Activated T-cell treated with anti-CD3 and anti-CD28 coated beads, Interleukin-2, amount 50 U/mL, for 72 hours (primary cell): ENCODE measurements at regions not wholly inside any gene's neighbourhood (a gene's known extent, or its start where the extent isn't known, plus 50 kb on each side); places are given as distances from the start of the nearest gene placed in this dataset.

Experiments used
- ATAC-seq, 2 donors: fragments of 150-1000 bp; cut with Tn5 transposase; replicated peaks in 1 of 2; 2 replicates each; pipeline ENCODE4 v1.10.0; 2021; ENCODE audit warnings: moderate library complexity in 2 of 2, mild to moderate bottlenecking in 1 of 2
- DNase-seq, 2 donors: peaks; one replicate each; pipeline ENCODE4 v3.0.0; 2021 to 2022; ENCODE audit warnings: mixed read lengths in 1 of 2
- H3K27ac Mint-ChIP-seq: one replicate; pipeline ENCODE4 v1.8.0; 2022; ENCODE audit warnings: mild to moderate bottlenecking, moderate library complexity, mixed read lengths
- H3K27me3 Mint-ChIP-seq: one replicate; pipeline ENCODE4 v1.8.0; 2022; ENCODE audit warnings: low read depth, mixed read lengths
- H3K36me3 Mint-ChIP-seq, 2 donors: one replicate each; pipeline ENCODE4 v1.8.0; 2022; ENCODE audit warnings: mixed read lengths in 2 of 2, mild to moderate bottlenecking in 1 of 2; ENCODE audit not compliant: insufficient read depth in 2 of 2
- H3K4me1 Mint-ChIP-seq: one replicate; pipeline ENCODE4 v1.8.0; 2022; ENCODE audit warnings: low read depth, mixed read lengths
- H3K4me3 Mint-ChIP-seq, 2 donors: one replicate each; pipeline ENCODE4 v1.8.0; 2022; ENCODE audit warnings: mild to moderate bottlenecking in 2 of 2, mixed read lengths in 2 of 2, moderate library complexity in 2 of 2
- H3K9me3 Mint-ChIP-seq, 2 donors: one replicate each; pipeline ENCODE4 v1.8.0; 2022; ENCODE audit warnings: mixed read lengths in 2 of 2

DNA sequence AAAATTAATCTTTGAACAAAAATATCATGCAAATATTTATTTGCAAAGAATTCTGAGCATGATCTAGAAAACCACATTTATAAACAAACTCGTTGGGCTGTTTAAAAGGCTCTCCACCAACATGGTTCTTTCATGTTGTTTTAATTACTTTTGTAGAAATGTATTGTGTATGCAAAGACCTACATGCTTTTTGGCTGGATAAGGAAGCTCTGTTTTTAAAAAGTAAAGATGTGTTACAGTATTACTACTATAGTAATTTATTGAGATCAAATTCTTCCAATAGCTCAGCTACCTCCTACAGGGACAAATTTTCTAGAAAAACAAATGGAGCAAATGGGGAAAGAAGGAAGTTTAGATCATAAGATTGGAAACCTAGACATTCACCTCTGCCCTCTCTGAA lies 177.5 kb upstream of the TTC29 start:
- Mint-ChIP-seq H3K4me3 (no peak overlapping the region), H3K27ac (no peak overlapping the region), H3K4me1 (no peaks in the 10 kb centered on the region), H3K36me3 (no peaks in the 10 kb centered on the region), H3K27me3 (peaks cover 6% of the 10 kb centered on the region), H3K9me3 (peaks cover 0 to 5% of the 10 kb centered on the region in 2 donors)
- DNase-seq (no peak), ATAC-seq (no peak)

DNA sequence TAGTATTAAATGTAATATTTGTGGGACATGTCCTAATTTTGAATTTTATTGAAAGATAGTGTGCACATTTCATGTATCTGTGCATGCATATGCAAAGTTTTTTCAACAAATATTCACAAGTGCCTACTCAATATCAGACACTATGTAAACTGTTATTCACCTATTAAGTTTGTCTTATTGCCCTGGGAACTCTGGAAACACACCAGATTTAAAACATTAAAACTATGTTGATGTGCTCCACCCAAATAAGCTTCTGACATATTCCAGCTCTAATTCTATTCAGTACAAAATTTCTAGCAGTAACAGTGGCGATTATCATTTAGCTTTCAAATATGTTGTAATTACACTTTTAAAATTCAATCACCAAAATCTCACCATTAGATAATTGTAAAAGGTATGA lies 183.1 kb upstream of the TTC29 start:
- H3K4me1 Mint-ChIP-seq: no peaks in the 10 kb centered on the region
- DNase-seq (no peak), ATAC-seq (no peak)
- no peaks in the 10 kb centered on the region for H3K36me3 Mint-ChIP-seq
- peaks cover 0 to 5% of the 10 kb centered on the region in 2 donors for H3K9me3 Mint-ChIP-seq
- H3K4me3 Mint-ChIP-seq: no peak overlapping the region
- H3K27ac Mint-ChIP-seq: no peak overlapping the region
- H3K27me3 Mint-ChIP-seq: peaks cover 6% of the 10 kb centered on the region

DNA sequence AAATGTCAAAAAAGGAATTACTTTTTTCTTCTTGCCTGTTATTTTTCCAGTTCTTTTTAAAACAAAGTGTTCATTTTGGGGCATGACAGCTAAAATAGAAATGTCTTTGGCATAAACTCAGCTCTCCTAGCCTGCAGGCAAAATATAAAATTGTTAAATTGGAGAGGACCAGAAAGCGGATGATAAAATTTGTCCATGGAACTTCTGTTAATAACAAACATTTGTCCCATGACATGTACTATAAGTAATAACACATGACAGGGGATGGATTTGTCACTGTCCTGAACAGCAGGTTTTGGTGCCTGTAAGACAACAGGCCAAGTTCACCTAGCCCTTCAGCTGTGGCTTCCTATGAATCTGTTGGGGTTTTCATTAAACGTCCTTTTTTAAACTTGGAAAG lies 184.0 kb upstream of the TTC29 start:
- ATAC-seq: no peak
- no peaks in the 10 kb centered on the region for H3K4me1 Mint-ChIP-seq
- H3K4me3 Mint-ChIP-seq: no peak overlapping the region
- DNase-seq: no peak
- H3K36me3 Mint-ChIP-seq: no peaks in the 10 kb centered on the region
- H3K9me3 Mint-ChIP-seq: peaks cover 0 to 5% of the 10 kb centered on the region in 2 donors
- no peak overlapping the region for H3K27ac Mint-ChIP-seq
- H3K27me3 Mint-ChIP-seq: peaks cover 6% of the 10 kb centered on the region

DNA sequence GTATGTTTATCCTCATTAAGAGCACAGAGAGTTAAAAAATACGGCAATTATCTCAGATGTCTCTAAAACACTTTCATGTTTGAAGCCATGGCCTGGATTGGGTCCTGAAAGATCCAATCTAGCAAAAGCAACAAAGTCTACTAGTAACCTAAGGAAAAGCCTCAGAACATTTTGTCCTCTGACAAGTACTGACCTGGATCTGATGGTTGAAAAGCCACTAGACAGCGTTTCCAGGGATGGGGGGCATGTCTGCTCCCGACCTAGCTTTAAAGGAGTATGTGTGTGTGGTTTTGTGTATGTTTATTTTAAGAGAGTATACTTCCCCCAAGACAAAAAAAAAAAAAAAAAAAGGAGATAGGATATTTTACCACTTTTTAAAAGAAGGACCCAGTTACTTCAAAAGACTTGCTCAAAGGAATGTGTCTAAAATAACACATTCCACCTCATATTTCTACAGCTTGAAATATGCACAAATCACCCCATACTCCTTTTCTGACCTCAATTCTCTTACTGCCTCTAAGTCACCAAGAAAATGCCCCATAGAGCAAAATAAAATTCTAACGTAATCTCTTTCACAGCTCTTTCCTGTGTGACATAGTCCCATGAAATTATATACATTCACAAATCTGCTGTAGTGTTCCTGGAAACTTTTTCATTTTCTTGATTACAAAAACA lies 189.0 kb upstream of the TTC29 start:
- H3K27me3 Mint-ChIP-seq: peaks cover 7% of the 10 kb centered on the region
- ATAC-seq (no peak), DNase-seq (no peak)
- H3K27ac Mint-ChIP-seq: no peak overlapping the region
- H3K36me3 Mint-ChIP-seq: no peaks in the 10 kb centered on the region
- no peak overlapping the region for H3K4me3 Mint-ChIP-seq
- H3K4me1 Mint-ChIP-seq: no peaks in the 10 kb centered on the region
- no peaks in the 10 kb centered on the region for H3K9me3 Mint-ChIP-seq

DNA sequence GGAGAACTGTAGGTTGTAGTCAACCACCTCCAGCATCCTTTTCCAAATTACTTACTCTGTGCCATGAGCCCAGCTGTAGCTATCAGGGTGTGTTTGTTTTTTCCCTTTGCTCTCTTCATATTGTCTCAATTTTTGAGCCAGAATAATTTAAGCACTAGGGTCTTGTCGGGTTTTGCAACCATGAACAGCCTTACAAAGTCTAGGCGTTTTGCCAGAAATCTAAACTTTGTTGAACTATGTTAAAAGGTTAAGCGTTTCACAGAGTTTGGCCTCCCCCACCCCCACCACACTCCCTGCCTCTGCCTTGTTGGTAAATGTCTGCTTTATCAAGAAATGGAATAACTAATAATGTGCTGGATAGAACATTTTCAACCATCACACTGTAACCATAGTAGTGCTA lies 190.6 kb upstream of the TTC29 start:
- no peaks in the 10 kb centered on the region for H3K36me3 Mint-ChIP-seq
- H3K9me3 Mint-ChIP-seq: no peaks in the 10 kb centered on the region

DNA sequence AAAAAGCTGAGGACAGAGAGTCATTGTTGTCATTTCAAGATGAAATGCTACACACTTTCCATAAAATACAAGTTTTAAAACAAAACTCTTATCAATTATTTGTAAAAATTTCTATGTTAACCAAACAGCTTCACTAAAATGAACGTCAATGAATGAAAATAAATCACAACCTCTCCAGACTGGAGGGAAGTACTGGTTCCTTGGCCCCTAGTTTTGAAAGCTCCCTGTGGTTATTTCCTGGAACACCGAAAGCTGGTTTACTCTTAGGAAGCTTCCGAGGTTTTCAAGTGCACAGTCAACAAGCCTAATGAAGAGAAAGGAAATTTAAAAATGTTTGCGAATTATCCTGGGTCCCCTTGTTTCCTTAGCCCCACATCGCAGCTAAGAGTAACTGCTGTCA lies 191.1 kb upstream of the TTC29 start:
- Mint-ChIP-seq H3K4me3 (no peak overlapping the region), H3K9me3 (no peaks in the 10 kb centered on the region), H3K27me3 (peaks cover 7% of the 10 kb centered on the region), H3K27ac (no peak overlapping the region), H3K36me3 (no peaks in the 10 kb centered on the region), H3K4me1 (no peaks in the 10 kb centered on the region)
- ATAC-seq: no peak
- no peak for DNase-seq

More for the DNA sequence above, 190.6 kb upstream of the TTC29 start:
- DNase-seq (no peak), ATAC-seq (no peak)
- H3K27ac Mint-ChIP-seq: no peak overlapping the region
- no peaks in the 10 kb centered on the region for H3K4me1 Mint-ChIP-seq
- H3K4me3 Mint-ChIP-seq: no peak overlapping the region
- peaks cover 7% of the 10 kb centered on the region for H3K27me3 Mint-ChIP-seq

DNA sequence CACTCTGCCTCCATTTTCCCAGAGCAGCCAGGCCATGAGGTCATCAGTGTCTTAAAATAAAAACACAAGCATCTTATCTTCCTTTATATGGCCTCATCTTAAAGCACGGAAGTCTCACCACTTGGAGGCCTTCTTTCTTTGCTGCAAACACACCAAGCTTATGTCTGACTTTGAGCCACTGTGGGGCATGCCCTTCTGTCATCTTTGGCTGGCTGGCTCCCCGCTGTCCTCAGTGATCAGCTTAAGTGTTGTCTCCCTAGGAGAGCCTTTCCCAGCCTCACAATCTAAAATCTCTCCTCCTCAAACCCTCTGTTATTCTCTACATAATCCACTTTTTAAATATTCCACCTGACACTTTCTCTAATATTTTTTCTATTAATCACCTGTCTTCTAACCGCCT lies 191.6 kb upstream of the TTC29 start:
- ATAC-seq (no peak), DNase-seq (no peak)
- Mint-ChIP-seq H3K4me1 (no peaks in the 10 kb centered on the region), H3K36me3 (no peaks in the 10 kb centered on the region), H3K27ac (no peak overlapping the region), H3K9me3 (no peaks in the 10 kb centered on the region), H3K27me3 (peaks cover 7% of the 10 kb centered on the region), H3K4me3 (no peak overlapping the region)

DNA sequence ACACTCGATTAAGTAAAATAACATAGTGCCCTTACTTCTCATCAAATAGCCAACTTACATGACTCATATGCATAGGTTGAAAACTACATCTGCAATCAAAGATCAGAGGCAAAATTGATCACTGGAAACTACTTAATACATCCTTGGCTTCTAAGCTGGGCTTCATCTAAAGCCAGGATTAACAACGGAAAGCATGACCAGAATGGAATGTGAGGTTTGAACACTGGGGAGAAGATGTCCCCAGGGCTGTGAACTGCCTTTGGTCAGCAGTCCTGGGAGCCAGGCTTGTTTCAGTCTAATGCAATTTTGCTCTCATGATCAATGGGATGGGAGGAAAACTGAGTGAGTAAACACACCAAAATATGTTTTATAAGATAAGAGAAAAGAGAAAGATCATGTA lies 192.5 kb upstream of the TTC29 start:
- no peak overlapping the region for H3K27ac Mint-ChIP-seq
- H3K4me1 Mint-ChIP-seq: no peaks in the 10 kb centered on the region
- no peaks in the 10 kb centered on the region for H3K36me3 Mint-ChIP-seq

DNA sequence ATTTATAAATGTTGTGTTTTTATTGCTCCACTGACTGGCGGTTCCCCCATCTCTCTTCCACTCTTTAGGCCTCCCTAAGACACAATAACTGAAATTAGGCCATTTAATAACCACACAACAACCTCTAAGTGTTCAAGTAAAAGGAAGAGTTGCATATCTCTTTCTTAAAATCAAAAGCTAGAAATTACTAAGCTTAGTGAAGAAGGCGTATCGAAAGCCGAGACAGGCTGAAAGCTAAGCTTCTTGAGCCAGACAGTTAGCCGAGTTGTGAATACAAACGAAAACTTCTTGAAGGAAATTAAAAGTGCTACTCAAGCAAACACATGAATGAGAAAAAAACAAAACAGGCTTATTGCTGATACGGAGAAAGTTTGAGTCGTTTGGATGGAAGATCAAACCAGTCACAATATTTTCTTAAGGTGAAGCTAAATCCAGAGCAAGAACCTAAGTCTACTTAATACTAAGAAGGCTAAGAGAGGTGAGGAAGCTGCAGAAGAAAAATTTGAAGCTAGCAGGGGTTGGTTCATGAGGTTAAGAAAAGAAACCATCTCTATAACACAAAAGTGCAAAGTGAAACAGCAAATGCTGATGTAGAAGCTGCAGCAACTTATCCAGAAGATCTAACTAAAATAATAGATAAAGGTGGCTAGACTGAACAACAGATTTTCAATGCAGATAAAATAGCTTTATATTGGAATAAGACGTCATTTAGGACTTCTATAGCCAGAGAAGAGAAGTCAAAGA lies 194.0 kb upstream of the TTC29 start:
- Mint-ChIP-seq H3K27ac (no peak overlapping the region), H3K4me3 (peak overlapping the region in 1 of 2 donors; percentile 9)
- ATAC-seq: peak in 1 of 2 donors; percentile 33

More for the DNA sequence above, 192.5 kb upstream of the TTC29 start:
- Mint-ChIP-seq H3K9me3 (no peaks in the 10 kb centered on the region), H3K4me3 (no peak overlapping the region), H3K27me3 (peaks cover 7% of the 10 kb centered on the region)
- DNase-seq (no peak), ATAC-seq (no peak)

DNA sequence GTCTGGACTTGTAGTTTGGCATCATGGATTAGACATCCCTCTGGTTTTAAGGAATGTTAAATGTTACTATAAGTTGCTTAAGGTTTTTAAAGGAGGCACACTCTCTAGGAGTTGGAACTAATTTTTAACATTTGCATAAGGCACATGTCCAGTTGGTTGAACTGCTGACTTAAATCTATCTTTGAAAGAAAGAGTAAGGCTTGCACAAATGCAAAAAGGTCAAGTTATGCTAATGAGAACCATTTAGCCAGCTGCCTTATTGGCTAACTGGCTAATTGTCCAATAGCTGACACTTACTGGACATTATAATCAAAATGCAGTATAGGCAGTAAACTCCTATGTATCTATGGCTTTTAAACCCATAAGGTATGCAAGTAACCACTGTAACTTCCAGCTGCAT lies 206.1 kb upstream of the TTC29 start:
- H3K4me1 Mint-ChIP-seq: no peaks in the 10 kb centered on the region
- H3K9me3 Mint-ChIP-seq: no peaks in the 10 kb centered on the region
- H3K27ac Mint-ChIP-seq: no peak overlapping the region
- ATAC-seq (no peak), DNase-seq (no peak)
- H3K27me3 Mint-ChIP-seq: peaks cover 21% of the 10 kb centered on the region
- no peak overlapping the region for H3K4me3 Mint-ChIP-seq
- no peaks in the 10 kb centered on the region for H3K36me3 Mint-ChIP-seq

More for the DNA sequence above, 194.0 kb upstream of the TTC29 start:
- DNase-seq: no peak
- Mint-ChIP-seq H3K27me3 (peaks cover 7% of the 10 kb centered on the region), H3K36me3 (no peaks in the 10 kb centered on the region), H3K4me1 (no peaks in the 10 kb centered on the region), H3K9me3 (no peaks in the 10 kb centered on the region)

DNA sequence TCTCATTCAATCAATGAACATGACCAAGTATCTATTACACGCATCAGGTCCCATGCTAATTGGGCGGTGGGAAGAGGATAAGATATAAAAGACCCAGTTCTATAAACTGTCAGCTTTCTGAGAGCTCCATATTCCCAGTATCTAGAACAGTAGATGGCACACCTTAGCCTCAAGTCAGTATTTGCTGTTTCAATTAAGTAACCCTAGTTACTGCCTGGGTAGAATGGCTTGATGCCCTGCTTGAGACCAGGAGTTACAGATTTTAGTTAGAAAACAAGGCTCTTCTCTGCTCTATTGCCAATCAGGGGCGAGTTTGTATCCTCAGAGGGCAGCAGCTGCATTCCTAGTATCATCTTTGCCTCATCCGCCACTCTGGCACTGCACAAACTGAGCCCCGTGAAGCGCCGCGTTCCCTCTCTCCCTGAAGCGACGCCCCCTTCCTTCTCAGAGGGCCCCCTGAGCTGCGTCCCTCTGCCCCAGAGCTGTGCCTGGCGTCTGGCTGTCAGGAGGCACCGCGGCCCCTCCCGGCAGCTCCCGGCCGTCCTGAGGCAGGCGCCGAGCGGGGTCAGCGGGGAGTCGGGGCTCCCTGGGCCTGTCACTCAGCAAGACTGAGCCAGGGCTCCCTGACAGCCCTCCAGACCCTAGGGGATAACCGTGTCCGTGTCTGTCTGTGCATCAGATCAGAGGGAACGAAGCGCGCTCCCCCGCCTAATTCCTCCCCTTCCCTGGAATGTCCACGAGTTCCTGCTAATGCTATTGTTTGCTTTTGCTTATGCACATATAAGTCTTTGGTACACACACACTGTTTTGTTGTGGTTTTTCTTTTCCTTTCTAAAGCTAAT lies 212.4 kb upstream of the TTC29 start:
- peak; percentile 22 to 28 for ATAC-seq
- Mint-ChIP-seq H3K4me3 (peak overlapping the region in 1 of 2 donors; percentile 31), H3K36me3 (no peaks in the 10 kb centered on the region), H3K27ac (no peak overlapping the region), H3K27me3 (peaks cover 33% of the 10 kb centered on the region), H3K4me1 (no peaks in the 10 kb centered on the region), H3K9me3 (no peaks in the 10 kb centered on the region)
- DNase-seq: no peak

DNA sequence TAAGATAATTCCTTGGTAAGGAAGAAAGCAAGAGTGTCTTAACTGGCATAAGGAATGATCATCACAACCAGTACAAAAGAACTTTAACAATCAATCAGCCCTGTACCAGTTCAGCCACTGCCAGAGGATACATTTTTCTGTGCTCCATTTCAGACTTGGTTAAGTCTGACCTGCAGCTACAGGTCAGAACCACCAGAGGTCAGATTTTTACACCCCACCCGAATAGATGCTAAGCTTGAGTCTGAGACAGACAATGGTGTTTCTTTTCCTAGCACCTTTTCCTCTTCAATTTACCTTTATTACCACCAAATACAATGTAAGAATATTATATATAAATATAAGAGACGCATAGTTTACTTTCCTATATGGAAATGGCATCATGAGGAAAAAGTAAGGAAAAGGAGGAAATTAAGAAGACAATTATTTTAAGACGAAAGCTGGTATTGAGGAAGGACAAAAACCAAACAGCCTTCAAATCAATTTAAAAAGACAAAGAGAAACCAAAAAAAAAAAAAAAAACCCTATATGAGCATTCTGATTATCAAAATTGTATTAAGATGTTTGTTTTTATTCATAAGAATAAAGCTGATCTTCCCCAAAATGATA lies 215.3 kb upstream of the TTC29 start:
- no peaks in the 10 kb centered on the region for H3K9me3 Mint-ChIP-seq
- H3K27ac Mint-ChIP-seq: no peak overlapping the region
- no peak overlapping the region for H3K4me3 Mint-ChIP-seq
- H3K4me1 Mint-ChIP-seq: no peaks in the 10 kb centered on the region
- no peaks in the 10 kb centered on the region for H3K36me3 Mint-ChIP-seq
- no peak for DNase-seq
- peak; percentile 53 to 59 for ATAC-seq
- H3K27me3 Mint-ChIP-seq: peaks cover 33% of the 10 kb centered on the region

DNA sequence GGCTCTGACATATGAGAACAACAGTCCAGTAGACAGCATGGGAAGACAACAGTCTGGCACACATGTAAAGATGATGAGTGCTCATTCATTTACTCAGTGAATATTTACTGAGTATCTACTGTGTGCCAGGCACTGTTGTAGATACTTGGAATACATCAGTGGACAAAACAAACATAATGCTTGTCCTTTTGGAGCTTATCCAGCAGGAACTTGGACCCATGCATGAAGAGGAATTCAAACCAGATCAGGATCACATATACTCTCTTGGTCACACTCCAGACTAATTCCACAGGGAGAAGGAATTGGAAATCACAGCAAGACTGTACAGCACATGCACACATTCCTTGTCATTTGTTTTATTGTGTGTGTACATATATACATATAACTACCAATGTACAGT lies 217.6 kb upstream of the TTC29 start:
- H3K4me1 Mint-ChIP-seq: no peaks in the 10 kb centered on the region
- no peak overlapping the region for H3K27ac Mint-ChIP-seq
- H3K9me3 Mint-ChIP-seq: no peaks in the 10 kb centered on the region
- no peak overlapping the region for H3K4me3 Mint-ChIP-seq
- no peak for DNase-seq
- no peak for ATAC-seq
- no peaks in the 10 kb centered on the region for H3K36me3 Mint-ChIP-seq
- peaks cover 15% of the 10 kb centered on the region for H3K27me3 Mint-ChIP-seq
